K562 (cell line): ENCODE measurements at regions not wholly inside any gene's neighbourhood (a gene's known extent, or its start where the extent isn't known, plus 50 kb on each side); places are given as distances from the start of the nearest gene placed in this dataset.
A peak's percentile ranks its signal among the peaks of the same experiment; 100 is the strongest.

Source experiments
- ATAC-seq: fragments of 200-7000 bp; cut with Tn5 transposase; 3 replicates; pipeline ENCODE4 v1.9.1; 2020; ENCODE audit warnings: moderate library complexity
- BruUV-seq: library from RNA; stranded (reverse); fragments of 400-500 nt; replicated peaks from 2 replicates; lab custom pipeline; 2021; lab: Mats Ljungman, UMichigan
- CTCF ChIA-PET: fragments of 300-600 bp; formaldehyde crosslinking; extraction: SDS; loops from one replicate; lab custom pipeline; 2021; ENCODE audit warnings: low intra/inter-chr PET ratio; lab: Yijun Ruan, JAX
- POLR2A ChIA-PET: fragments of 300-600, 350-650 bp; sonication (Branson Sonifier 250); formaldehyde crosslinking; extraction: SDS; loops from one replicate; lab custom pipeline; 2021; ENCODE audit warnings: antibody characterized with exemption, inconsistent platforms; lab: Yijun Ruan, JAX
- DNase-seq, 4 experiments: peaks; one replicate each; pipeline versions ENCODE4 v3.0.0 to v3.0.0-alpha.2; 2011 to 2018; ENCODE audit warnings: low spot score in 3 of 4, mixed read lengths in 3 of 4; ENCODE audit errors: extremely low read depth in 1 of 4
- FAIRE-seq: peaks from 2 replicates; lab custom pipeline; 2011; peaks lifted over from hg19 to GRCh38; lab: Jason Lieb, UNC
- H2AFZ ChIP-seq: 2 replicates; pipeline ENCODE4 v1.6.0; 2011; ENCODE audit warnings: low read depth, low read length, control low read depth, inconsistent platforms
- H3K27ac ChIP-seq: fragments of 200-600 bp; 3 replicates; pipeline ENCODE4 v1.8.0; 2011; ENCODE audit warnings: low read depth, mild to moderate bottlenecking, control low read depth, inconsistent platforms, low read length, moderate library complexity, mixed read lengths; ENCODE audit errors: extremely low read depth
- H3K27me3 ChIP-seq, 2 experiments: fragments of 300-600 bp in 1 of 2; 2 replicates in 1 of 2; 3 replicates in 1 of 2; pipeline versions ENCODE4 v1.6.0 to v1.8.0; 2011; ENCODE audit warnings: inconsistent platforms in 2 of 2, low read length in 2 of 2, mild to moderate bottlenecking in 1 of 2, mixed read lengths in 1 of 2, moderate library complexity in 1 of 2; ENCODE audit not compliant: control insufficient read depth in 2 of 2, insufficient read depth in 2 of 2
- H3K36me3 ChIP-seq: fragments of 300-600 bp; 3 replicates; pipeline ENCODE4 v1.8.0; 2011; ENCODE audit warnings: mild to moderate bottlenecking, low read length, inconsistent platforms; ENCODE audit not compliant: control insufficient read depth, insufficient read depth
- H3K4me1 ChIP-seq, 2 experiments: fragments of 200-600 bp in 1 of 2; replicated peaks in 1 of 2; 2 replicates in 1 of 2; 3 replicates in 1 of 2; pipeline versions ENCODE4 v1.5.1 to v1.8.0; 2011; ENCODE audit warnings: inconsistent platforms in 2 of 2, low read length in 2 of 2, mild to moderate bottlenecking in 1 of 2, mixed read lengths in 1 of 2, moderate library complexity in 1 of 2; ENCODE audit not compliant: control insufficient read depth in 2 of 2, insufficient read depth in 2 of 2
- H3K4me2 ChIP-seq: 2 replicates; pipeline ENCODE4 v1.6.1; 2011; ENCODE audit warnings: low read length, control low read depth, inconsistent platforms, mixed read lengths; ENCODE audit not compliant: insufficient read depth
- H3K4me3 ChIP-seq: fragments of 200-600 bp; sonication (generic), shearing (Covaris generic); 2 replicates; pipeline ENCODE4 v1.5.1; 2016; ENCODE audit warnings: control low read depth, inconsistent platforms
- H3K79me2 ChIP-seq: fragments of 200-600 bp; 3 replicates; pipeline ENCODE4 v1.8.0; 2011; ENCODE audit warnings: low read length, inconsistent platforms; ENCODE audit not compliant: control insufficient read depth, insufficient read depth
- H3K9ac ChIP-seq, 2 experiments: 2 replicates each; pipeline versions ENCODE4 v1.6.0 to v1.6.1; 2011; ENCODE audit warnings: low read depth in 2 of 2, low read length in 2 of 2, control low read depth in 1 of 2, inconsistent platforms in 1 of 2, mild to moderate bottlenecking in 1 of 2, mixed read lengths in 1 of 2; ENCODE audit not compliant: insufficient read depth in 1 of 2
- H3K9me1 ChIP-seq: one replicate; pipeline ENCODE4 v1.6.0; 2011; ENCODE audit warnings: inconsistent platforms, mild to moderate bottlenecking, low read length, moderate library complexity; ENCODE audit not compliant: control insufficient read depth, insufficient read depth
- H3K9me3 ChIP-seq: replicated peaks from 2 replicates; pipeline ENCODE4 v1.5.1; 2011; ENCODE audit warnings: low read depth, low read length, inconsistent platforms; ENCODE audit not compliant: control insufficient read depth, insufficient read depth
- H4K20me1 ChIP-seq: replicated peaks from 2 replicates; pipeline ENCODE4 v1.6.1; 2011; ENCODE audit warnings: low read length, inconsistent platforms, mixed read lengths; ENCODE audit not compliant: control insufficient read depth, insufficient read depth
- BRF1 ChIP-seq: IDR thresholded peaks from 3 replicates; pipeline ENCODE4 v1.6.1; 2011; ENCODE audit warnings: borderline replicate concordance, mild to moderate bottlenecking; ENCODE audit not compliant: insufficient read length; ENCODE audit errors: extremely low read depth
- HDGF ChIP-seq: fragments of 450-650 bp; IDR thresholded peaks from 2 replicates; pipeline ENCODE4 v1.6.1; 2016
- L3MBTL2 ChIP-seq: fragments of 450-650 bp; IDR thresholded peaks from 2 replicates; pipeline ENCODE4 v1.6.1; 2016; ENCODE audit warnings: mild to moderate bottlenecking, moderate library complexity
- MNT ChIP-seq, 2 experiments: fragments of 450-650 bp; conservative IDR thresholded peaks; 2 replicates each; pipeline ENCODE4 v1.6.1; 2017; ENCODE audit warnings: mild to moderate bottlenecking in 2 of 2, moderate library complexity in 2 of 2
- NCOA4 ChIP-seq: fragments of 450-650 bp; IDR thresholded peaks from 2 replicates; pipeline ENCODE4 v1.6.1; 2018; ENCODE audit warnings: mild to moderate bottlenecking; ENCODE audit not compliant: partially characterized antibody
- NFE2 ChIP-seq: IDR thresholded peaks from 2 replicates; pipeline ENCODE4 v1.6.1; 2014; ENCODE audit warnings: antibody characterized with exemption, low read depth
- PTRF ChIP-seq: fragments of 450-650 bp; IDR thresholded peaks from 2 replicates; pipeline ENCODE4 v1.6.1; 2016; ENCODE audit warnings: mild to moderate bottlenecking, missing genetic modification characterization, missing compliant biosample characterization
- RB1 ChIP-seq: fragments of 450-650 bp; IDR thresholded peaks from 2 replicates; pipeline ENCODE4 v1.6.1; 2017; ENCODE audit warnings: low read depth, mild to moderate bottlenecking
- RBFOX2 ChIP-seq: fragments of 200-400 bp; formaldehyde crosslinking; IDR thresholded peaks from 2 replicates; pipeline ENCODE4 v1.6.1; 2017; ENCODE audit warnings: low read depth, mild to moderate bottlenecking, low read length, moderate library complexity
- SMARCA4 ChIP-seq: fragments of 450-650 bp; IDR thresholded peaks from 2 replicates; pipeline ENCODE4 v1.6.1; 2016
- SMARCA5 ChIP-seq: fragments of 450-650 bp; IDR thresholded peaks from 2 replicates; pipeline ENCODE4 v1.6.1; 2016
- SRSF7 ChIP-seq: fragments of 200-400 bp; formaldehyde crosslinking; optimal IDR thresholded peaks from 2 replicates; pipeline ENCODE3; 2017; ENCODE audit warnings: mild to moderate bottlenecking, low read depth, low read length
- YY1 ChIP-seq, 3 experiments: IDR thresholded peaks; 2 replicates each; pipeline ENCODE4 v1.6.1; 2011; ENCODE audit warnings: low read length in 2 of 3, mild to moderate bottlenecking in 2 of 3, moderate library complexity in 2 of 3, borderline replicate concordance in 1 of 3, control low read depth in 1 of 3, low read depth in 1 of 3; ENCODE audit not compliant: insufficient read depth in 3 of 3, insufficient replicate concordance in 2 of 3, control insufficient read depth in 1 of 3, insufficient read length in 1 of 3; ENCODE audit errors: extremely low read depth in 1 of 3
- ZNF134 ChIP-seq: fragments of 250-450 bp; sonication (Bioruptor Pico); conservative IDR thresholded peaks from 2 replicates; pipeline ENCODE4 v1.4.0; 2020
- ZNF77 ChIP-seq: fragments of 250-450 bp; sonication (Bioruptor Pico); IDR thresholded peaks from 2 replicates; pipeline ENCODE4 v1.5.0; 2020
- WGBS: fragments of 100-300 bp; shearing (Covaris generic); methylation state at CpG from one replicate; pipeline ENCODE4 v1.1.6; 2016; ENCODE audit warnings: low coverage, mixed read lengths; ENCODE audit not compliant: insufficient coverage; ENCODE audit errors: missing lambda C conversion rate; 5-methylcytosine and 5-hydroxymethylcytosine counted together
- in situ Hi-C: fragments of 300-500 bp; cut with MboI; formaldehyde crosslinking; loops from 4 replicates; pipeline ENCODE4 v1.15.0; 2018; ENCODE audit warnings: inconsistent platforms, mixed read lengths
- intact Hi-C: fragments of 100-400 bp; cut with micrococcal nuclease; formaldehyde crosslinking; loops from 2 replicates; pipeline ENCODE4 v1.14.2; 2022
- TF ChIP-seq, protein P1 (sequence below): fragments of 200-800 bp; sonication (Bioruptor generic); IDR thresholded peaks from 2 replicates; pipeline ENCODE4 v1.6.1; 2017; ENCODE audit warnings: missing genetic modification characterization, missing compliant biosample characterization

- CTCF ChIA-PET = no interaction called here
- POLR2A ChIA-PET = interaction anchor here (0.8 kb wide), 1 partner anchor 10 kb away, joined by 3 read pairs; no protein-coding TSS in a partner anchor
- TF ChIP-seq NFE2 = no peak
- TF ChIP-seq SMARCA5 = no peak
- 0 out of 2 replicates have a peak, but pooled peaks have one; percentile 14 for TF ChIP-seq ZNF134
- TF ChIP-seq L3MBTL2 = peak; percentile 59; the same call in 1 of the 2 replicates
- no peak for TF ChIP-seq SRSF7
- no peak for TF ChIP-seq PTRF (tag)
- TF ChIP-seq BRF1 = no peak
- no peak for TF ChIP-seq NCOA4
- no peak for TF ChIP-seq HDGF
- TF ChIP-seq ZNF77 (CRISPR knock-in tag) = no peak
- TF ChIP-seq RB1 = no peak
- TF ChIP-seq, protein P1, sequence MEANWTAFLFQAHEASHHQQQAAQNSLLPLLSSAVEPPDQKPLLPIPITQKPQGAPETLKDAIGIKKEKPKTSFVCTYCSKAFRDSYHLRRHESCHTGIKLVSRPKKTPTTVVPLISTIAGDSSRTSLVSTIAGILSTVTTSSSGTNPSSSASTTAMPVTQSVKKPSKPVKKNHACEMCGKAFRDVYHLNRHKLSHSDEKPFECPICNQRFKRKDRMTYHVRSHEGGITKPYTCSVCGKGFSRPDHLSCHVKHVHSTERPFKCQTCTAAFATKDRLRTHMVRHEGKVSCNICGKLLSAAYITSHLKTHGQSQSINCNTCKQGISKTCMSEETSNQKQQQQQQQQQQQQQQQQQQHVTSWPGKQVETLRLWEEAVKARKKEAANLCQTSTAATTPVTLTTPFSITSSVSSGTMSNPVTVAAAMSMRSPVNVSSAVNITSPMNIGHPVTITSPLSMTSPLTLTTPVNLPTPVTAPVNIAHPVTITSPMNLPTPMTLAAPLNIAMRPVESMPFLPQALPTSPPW = 0 out of 2 replicates have a peak, but pooled peaks have one; percentile 18
- peak in 1 of 3 experiments; percentile 51 for TF ChIP-seq YY1 (IDR thresholded peaks at IDR 0.05; ENCODE audit: borderline replicate concordance in 1 of 3, control insufficient read depth in 1 of 3, extremely low read depth in 1 of 3, insufficient read depth in 3 of 3, insufficient read length in 1 of 3, insufficient replicate concordance in 2 of 3, low read depth in 1 of 3, low read length in 2 of 3)
- peak; percentile 51; the same call in 1 of the 2 replicates for TF ChIP-seq SMARCA4
- TF ChIP-seq RBFOX2 = no peak
- TF ChIP-seq MNT (conservative IDR thresholded peaks at IDR 0.05) = no peak
Observed at GRCh38 chr9:19650312-19650711, 138.5 kb downstream of the SLC24A2 start.

More at GRCh38 chr9:19650312-19650711, 138.5 kb downstream of the SLC24A2 start:
- Histone ChIP-seq H4K20me1 (no peaks in the 10 kb centered on the region), H3K27me3 (no peaks in the 10 kb centered on the region), H3K9me3 (no peaks in the 10 kb centered on the region), H3K9ac (no peak overlapping the region), H3K27ac (peak overlapping the region; percentile 16; the same call in 1 of the 3 replicates), H3K9me1 (no peaks in the 10 kb centered on the region), H3K4me2 (no peak overlapping the region), H3K79me2 (no peaks in the 10 kb centered on the region), H3K4me3 (no peak overlapping the region), H3K36me3 (no peaks in the 10 kb centered on the region), H2AFZ (peak overlapping the region; percentile 51), H3K4me1 (peaks cover 0 to 12% of the 10 kb centered on the region in 2 experiments; a peak in 2 of 5 replicates)
- no TSS peak for BruUV-seq
- intact Hi-C loops (no loop called here), in situ Hi-C loops (no loop called here)
- WGBS = 0% methylated on average over 2 of the region's 2 CpGs
- DNase-seq (peak; percentile 8 to 54 (median 30)), FAIRE-seq (peak; percentile 75), ATAC-seq (peak; percentile 71)
